NOMO-1 (cell line): ENCODE measurements at regions not wholly inside any gene's neighbourhood (a gene's known extent, or its start where the extent isn't known, plus 50 kb on each side); places are given as distances from the start of the nearest gene placed in this dataset.

Experiments used
- DNase-seq, 2 experiments: peaks; one replicate each; lab custom pipeline; 2025; ENCODE audit not compliant: unreplicated experiment in 2 of 2; lab: John Stamatoyannopoulos, UW

GRCh38 chr17:37796076-37796475 is 51.2 kb upstream of the HNF1B start:
- no peak for DNase-seq
